K562 (cell line): ENCODE measurements at regions not wholly inside any gene's neighbourhood (a gene's known extent, or its start where the extent isn't known, plus 50 kb on each side); places are given as distances from the start of the nearest gene placed in this dataset.
A peak's percentile ranks its signal among the peaks of the same experiment; 100 is the strongest.

Source experiments
- ATAC-seq: fragments of 200-7000 bp; cut with Tn5 transposase; 3 replicates; pipeline ENCODE4 v1.9.1; 2020; ENCODE audit warnings: moderate library complexity
- BruUV-seq: library from RNA; stranded (reverse); fragments of 400-500 nt; replicated peaks from 2 replicates; lab custom pipeline; 2021; lab: Mats Ljungman, UMichigan
- CTCF ChIA-PET: fragments of 300-600 bp; formaldehyde crosslinking; extraction: SDS; loops from one replicate; lab custom pipeline; 2021; ENCODE audit warnings: low intra/inter-chr PET ratio; lab: Yijun Ruan, JAX
- POLR2A ChIA-PET: fragments of 300-600, 350-650 bp; sonication (Branson Sonifier 250); formaldehyde crosslinking; extraction: SDS; loops from one replicate; lab custom pipeline; 2021; ENCODE audit warnings: antibody characterized with exemption, inconsistent platforms; lab: Yijun Ruan, JAX
- DNase-seq, 4 experiments: peaks; one replicate each; pipeline versions ENCODE4 v3.0.0 to v3.0.0-alpha.2; 2011 to 2018; ENCODE audit warnings: low spot score in 3 of 4, mixed read lengths in 3 of 4; ENCODE audit errors: extremely low read depth in 1 of 4
- FAIRE-seq: peaks from 2 replicates; lab custom pipeline; 2011; peaks lifted over from hg19 to GRCh38; lab: Jason Lieb, UNC
- H2AFZ ChIP-seq: 2 replicates; pipeline ENCODE4 v1.6.0; 2011; ENCODE audit warnings: low read depth, low read length, control low read depth, inconsistent platforms
- H3K27ac ChIP-seq: fragments of 200-600 bp; 3 replicates; pipeline ENCODE4 v1.8.0; 2011; ENCODE audit warnings: low read depth, mild to moderate bottlenecking, control low read depth, inconsistent platforms, low read length, moderate library complexity, mixed read lengths; ENCODE audit errors: extremely low read depth
- H3K27me3 ChIP-seq, 2 experiments: fragments of 300-600 bp in 1 of 2; 2 replicates in 1 of 2; 3 replicates in 1 of 2; pipeline versions ENCODE4 v1.6.0 to v1.8.0; 2011; ENCODE audit warnings: inconsistent platforms in 2 of 2, low read length in 2 of 2, mild to moderate bottlenecking in 1 of 2, mixed read lengths in 1 of 2, moderate library complexity in 1 of 2; ENCODE audit not compliant: control insufficient read depth in 2 of 2, insufficient read depth in 2 of 2
- H3K36me3 ChIP-seq: fragments of 300-600 bp; 3 replicates; pipeline ENCODE4 v1.8.0; 2011; ENCODE audit warnings: mild to moderate bottlenecking, low read length, inconsistent platforms; ENCODE audit not compliant: control insufficient read depth, insufficient read depth
- H3K4me1 ChIP-seq, 2 experiments: fragments of 200-600 bp in 1 of 2; replicated peaks in 1 of 2; 2 replicates in 1 of 2; 3 replicates in 1 of 2; pipeline versions ENCODE4 v1.5.1 to v1.8.0; 2011; ENCODE audit warnings: inconsistent platforms in 2 of 2, low read length in 2 of 2, mild to moderate bottlenecking in 1 of 2, mixed read lengths in 1 of 2, moderate library complexity in 1 of 2; ENCODE audit not compliant: control insufficient read depth in 2 of 2, insufficient read depth in 2 of 2
- H3K4me2 ChIP-seq: 2 replicates; pipeline ENCODE4 v1.6.1; 2011; ENCODE audit warnings: low read length, control low read depth, inconsistent platforms, mixed read lengths; ENCODE audit not compliant: insufficient read depth
- H3K4me3 ChIP-seq: fragments of 200-600 bp; sonication (generic), shearing (Covaris generic); 2 replicates; pipeline ENCODE4 v1.5.1; 2016; ENCODE audit warnings: control low read depth, inconsistent platforms
- H3K79me2 ChIP-seq: fragments of 200-600 bp; 3 replicates; pipeline ENCODE4 v1.8.0; 2011; ENCODE audit warnings: low read length, inconsistent platforms; ENCODE audit not compliant: control insufficient read depth, insufficient read depth
- H3K9ac ChIP-seq, 2 experiments: 2 replicates each; pipeline versions ENCODE4 v1.6.0 to v1.6.1; 2011; ENCODE audit warnings: low read depth in 2 of 2, low read length in 2 of 2, control low read depth in 1 of 2, inconsistent platforms in 1 of 2, mild to moderate bottlenecking in 1 of 2, mixed read lengths in 1 of 2; ENCODE audit not compliant: insufficient read depth in 1 of 2
- H3K9me1 ChIP-seq: one replicate; pipeline ENCODE4 v1.6.0; 2011; ENCODE audit warnings: inconsistent platforms, mild to moderate bottlenecking, low read length, moderate library complexity; ENCODE audit not compliant: control insufficient read depth, insufficient read depth
- H3K9me3 ChIP-seq: replicated peaks from 2 replicates; pipeline ENCODE4 v1.5.1; 2011; ENCODE audit warnings: low read depth, low read length, inconsistent platforms; ENCODE audit not compliant: control insufficient read depth, insufficient read depth
- H4K20me1 ChIP-seq: replicated peaks from 2 replicates; pipeline ENCODE4 v1.6.1; 2011; ENCODE audit warnings: low read length, inconsistent platforms, mixed read lengths; ENCODE audit not compliant: control insufficient read depth, insufficient read depth
- CEBPG ChIP-seq, 3 experiments: fragments of 200-800 bp in 1 of 3; sonication (Bioruptor generic) in 1 of 3; sonication (generic) in 1 of 3; formaldehyde crosslinking in 1 of 3; IDR thresholded peaks in 2 of 3; conservative IDR thresholded peaks in 1 of 3; 2 replicates each; pipeline versions ENCODE4 v1.6.1 to v1.8.0; 2016 to 2022; ENCODE audit warnings: missing compliant biosample characterization in 2 of 3, missing genetic modification characterization in 2 of 3, mild to moderate bottlenecking in 1 of 3, missing genetic modification reagents in 1 of 3
- GATAD2B ChIP-seq: fragments of 450-650 bp; IDR thresholded peaks from 2 replicates; pipeline ENCODE4 v1.6.1; 2017; ENCODE audit warnings: mild to moderate bottlenecking, borderline replicate concordance
- TAL1 ChIP-seq: fragments of 450-650 bp; IDR thresholded peaks from 2 replicates; pipeline ENCODE4 v1.6.1; 2016; ENCODE audit warnings: mild to moderate bottlenecking
- TRIM25 ChIP-seq: fragments of 450-650 bp; IDR thresholded peaks from 2 replicates; pipeline ENCODE4 v1.7.0; 2016; ENCODE audit warnings: borderline replicate concordance
- ZNF354B ChIP-seq: fragments of 250-450 bp; sonication (Bioruptor Pico); IDR thresholded peaks from 2 replicates; pipeline ENCODE4 v1.4.0; 2020
- in situ Hi-C: fragments of 300-500 bp; cut with MboI; formaldehyde crosslinking; loops from 4 replicates; pipeline ENCODE4 v1.15.0; 2018; ENCODE audit warnings: inconsistent platforms, mixed read lengths
- intact Hi-C: fragments of 100-400 bp; cut with micrococcal nuclease; formaldehyde crosslinking; loops from 2 replicates; pipeline ENCODE4 v1.14.2; 2022

GRCh38 chr6:92159046-92159445 is 1260.3 kb downstream of the EPHA7 start (continued):
- no peak for TF ChIP-seq TRIM25
- no peak for TF ChIP-seq GATAD2B
- no peak for TF ChIP-seq TAL1
- TF ChIP-seq, all 486 proteins: peak for 0

GRCh38 chr6:92150553-92150952 is 1268.8 kb downstream of the EPHA7 start:
- Histone ChIP-seq H3K27me3 (no peaks in the 10 kb centered on the region), H2AFZ (no peak overlapping the region), H3K27ac (no peak overlapping the region), H3K9me3 (no peaks in the 10 kb centered on the region), H3K36me3 (no peaks in the 10 kb centered on the region), H3K4me1 (no peaks in the 10 kb centered on the region), H4K20me1 (no peaks in the 10 kb centered on the region), H3K9ac (no peak overlapping the region), H3K79me2 (no peaks in the 10 kb centered on the region), H3K4me2 (no peak overlapping the region), H3K4me3 (no peak overlapping the region), H3K9me1 (no peaks in the 10 kb centered on the region)
- FAIRE-seq (no peak), ATAC-seq (no peak), DNase-seq (no peak)
- in situ Hi-C loops (no loop called here), intact Hi-C loops (no loop called here)
- no TSS peak for BruUV-seq
- CTCF ChIA-PET, result no interaction called here
- POLR2A ChIA-PET, result no interaction called here
- TF ChIP-seq ZNF354B (no peak), CEBPG (CRISPR knock-in tag; IDR thresholded peaks at IDR 0.05) (no peak), CEBPG (tag; conservative IDR thresholded peaks at IDR 0.05 in 1 of 2, IDR thresholded peaks at IDR 0.05 in 1 of 2) (peak in 1 of 2 experiments; percentile 53; a peak in 2 of 4 replicates)
